Inflammatory macrophage treated with lipopolysaccharide for 1 hour (primary cell): ENCODE measurements at regions not wholly inside any gene's neighbourhood (a gene's known extent, or its start where the extent isn't known, plus 50 kb on each side); places are given as distances from the start of the nearest gene placed in this dataset.
"Not testable (repeated sequence)": the region's sequence is repeated elsewhere in the genome, so short reads cannot be mapped to it uniquely, and the experiment has no call there.

Experiments
- DNase-seq, 2 donors: peaks; one replicate each; pipeline ENCODE4 v3.0.0-alpha.2; 2020 to 2022

- no peak for DNase-seq
These were observed 618.3 kb upstream of the CLINT1 start for GRCh38 chr5:158477214-158477613.

- DNase-seq: no peak
These were observed 614.2 kb upstream of the CLINT1 start for GRCh38 chr5:158473016-158473635.

GRCh38 chr5:158471535-158471924, 612.6 kb upstream of the CLINT1 start:
- no peak for DNase-seq

GRCh38 chr5:158470764-158471534, 612.0 kb upstream of the CLINT1 start:
- DNase-seq: no peak

GRCh38 chr5:158468444-158468843, 609.5 kb upstream of the CLINT1 start:
- no peak for DNase-seq

GRCh38 chr5:158466191-158466590, 607.2 kb upstream of the CLINT1 start:
- peak; percentile 27 to 51 for DNase-seq

GRCh38 chr5:158465086-158465972, 606.4 kb upstream of the CLINT1 start:
- DNase-seq: peak; percentile 27 to 30

GRCh38 chr5:158464383-158464782, 605.4 kb upstream of the CLINT1 start:
- DNase-seq: peak; percentile 15 to 38

GRCh38 chr5:158463938-158464337, 605.0 kb upstream of the CLINT1 start:
- peak; percentile 19 to 38 for DNase-seq

- DNase-seq: no peak
These were observed 604.2 kb upstream of the CLINT1 start for GRCh38 chr5:158463188-158463587.

GRCh38 chr5:158462349-158463114, 603.6 kb upstream of the CLINT1 start:
- DNase-seq: no peak

GRCh38 chr5:158461240-158461854, 602.4 kb upstream of the CLINT1 start:
- no peak for DNase-seq

GRCh38 chr5:158458086-158458485, 599.1 kb upstream of the CLINT1 start:
- no peak for DNase-seq

- peak; percentile 68 to 69 for DNase-seq
These were observed 597.8 kb upstream of the CLINT1 start for GRCh38 chr5:158456756-158457155.

GRCh38 chr5:158456241-158456640, 597.3 kb upstream of the CLINT1 start:
- DNase-seq: no peak

- no peak for DNase-seq
These were observed 593.2 kb upstream of the CLINT1 start for GRCh38 chr5:158451993-158452672.

- DNase-seq: no peak
These were observed 592.5 kb upstream of the CLINT1 start for GRCh38 chr5:158451203-158451992.

GRCh38 chr5:158450751-158451171, 591.8 kb upstream of the CLINT1 start:
- no peak for DNase-seq

GRCh38 chr5:158446761-158447160, 587.8 kb upstream of the CLINT1 start:
- not testable (repeated sequence) for DNase-seq

GRCh38 chr5:158439204-158439603, 580.3 kb upstream of the CLINT1 start:
- DNase-seq: not testable (repeated sequence)
